DMS53 treated with DMSO at 0.1 percent for 48 hours (cell line): ENCODE measurements at regions not wholly inside any gene's neighbourhood (a gene's known extent, or its start where the extent isn't known, plus 50 kb on each side); places are given as distances from the start of the nearest gene placed in this dataset.
"Not testable (repeated sequence)": the region's sequence is repeated elsewhere in the genome, so short reads cannot be mapped to it uniquely, and the experiment has no call there.

Experiments
- DNase-seq: peaks from one replicate; lab custom pipeline; 2025; ENCODE audit not compliant: unreplicated experiment; lab: John Stamatoyannopoulos, UW

GRCh38 chr20:43404878-43405277 is 52.8 kb upstream of the SRSF6 start:
- no peak for DNase-seq

DNA sequence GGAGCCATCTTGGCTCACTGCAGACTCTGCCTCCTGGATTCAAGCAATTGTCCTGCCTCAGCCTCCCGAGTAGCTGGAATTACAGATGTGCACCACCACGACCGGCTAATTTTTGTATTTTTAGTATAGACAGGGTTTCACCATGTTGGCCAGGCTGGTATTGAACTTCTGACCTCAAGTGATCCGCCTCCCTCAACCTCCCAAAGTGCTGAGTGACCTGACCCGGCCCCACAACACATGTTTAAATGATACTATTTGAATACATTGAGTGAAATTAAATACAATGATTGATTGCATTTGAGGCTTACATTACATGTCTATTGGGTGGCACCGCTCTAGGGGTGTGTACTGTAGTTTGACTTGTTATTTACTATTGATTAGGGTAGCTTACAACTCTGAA is 56.8 kb upstream of the SRSF6 start:
- DNase-seq = not testable (repeated sequence)

GRCh38 chr20:43398676-43399324 is 58.9 kb upstream of the SRSF6 start:
- no peak for DNase-seq

GRCh38 chr20:43397147-43397546 is 60.5 kb upstream of the SRSF6 start:
- no peak for DNase-seq

GRCh38 chr20:43393052-43393451 is 64.6 kb upstream of the SRSF6 start:
- DNase-seq = no peak

DNA sequence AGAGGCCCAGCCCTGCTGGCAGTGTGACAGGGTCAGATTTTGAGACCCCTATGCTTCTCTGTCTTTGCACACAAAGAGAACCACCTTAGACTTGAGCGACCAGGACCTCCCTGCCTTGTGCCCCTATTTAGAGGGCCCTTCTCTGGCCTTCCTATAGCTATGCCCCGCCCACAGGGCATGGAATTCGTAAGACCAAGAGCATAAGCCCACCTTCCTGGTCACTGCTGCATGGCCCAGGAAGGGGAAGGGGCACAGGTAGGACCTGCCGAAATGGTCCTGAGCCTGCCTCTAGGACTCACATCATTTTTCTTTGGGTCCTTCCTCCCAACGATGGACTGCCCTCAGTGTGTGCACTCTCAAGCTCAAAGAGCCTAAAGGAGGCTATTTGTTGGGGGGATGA is 65.1 kb upstream of the SRSF6 start:
- DNase-seq = no peak

DNA sequence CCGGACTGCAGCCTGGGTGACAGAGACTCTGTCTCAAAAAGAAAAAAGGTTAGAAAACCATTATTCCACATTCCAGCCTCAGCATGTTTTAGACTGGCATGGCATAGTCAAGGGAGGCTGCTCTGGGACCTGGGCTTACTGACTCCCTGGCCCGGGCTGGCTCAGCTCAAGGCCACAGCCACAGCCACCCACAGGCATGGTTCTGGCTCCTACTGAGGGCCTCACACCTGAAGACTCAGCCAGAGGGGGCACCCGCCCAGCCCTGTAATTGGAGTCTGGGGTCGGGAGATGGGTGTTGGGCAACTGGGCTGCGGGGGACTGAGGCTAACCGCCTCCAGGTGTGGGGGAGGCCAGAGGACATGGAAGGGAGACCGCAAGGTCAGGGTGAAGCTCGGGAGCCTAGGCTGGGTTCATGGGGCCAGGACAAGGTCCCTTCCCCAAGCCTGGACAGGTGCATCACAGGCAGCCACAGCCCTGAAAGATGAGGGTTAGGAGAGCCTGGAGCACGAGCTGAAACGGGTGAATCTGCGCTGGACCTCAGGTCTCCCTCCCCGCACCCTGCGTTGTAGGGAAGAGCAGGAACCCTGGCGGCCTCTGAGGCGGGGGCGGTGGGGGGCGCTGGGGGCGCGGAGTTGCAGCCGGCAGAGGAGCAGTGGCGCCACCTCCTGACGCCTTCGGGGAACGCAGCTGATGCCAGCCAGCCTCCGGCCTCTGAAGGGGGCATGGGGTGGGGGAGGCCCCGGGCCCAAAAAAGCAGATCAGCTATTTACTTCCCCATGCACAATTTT is 67.7 kb upstream of the SRSF6 start:
- DNase-seq = no peak

DNA sequence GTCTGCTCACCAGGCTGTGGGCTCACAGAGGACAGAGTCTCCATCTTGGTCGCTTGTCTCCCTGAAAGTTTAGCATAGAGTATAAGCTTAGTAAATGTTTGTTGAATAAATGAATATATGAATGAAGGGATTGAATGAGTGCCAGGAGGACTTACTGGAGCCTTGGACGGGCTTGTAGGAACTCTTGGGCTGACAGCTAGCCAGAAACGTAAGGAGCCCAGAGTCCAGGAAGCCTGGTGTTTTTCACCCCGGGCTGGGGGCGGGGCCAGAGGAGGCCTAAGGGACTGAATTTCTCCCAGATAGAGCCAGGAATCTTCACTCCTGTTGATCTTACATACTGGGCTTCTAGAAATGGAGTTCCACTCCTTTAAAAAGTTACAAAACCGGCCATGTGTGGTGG is 68.5 kb upstream of the SRSF6 start:
- no peak for DNase-seq

GRCh38 chr20:43388268-43389002 is 69.3 kb upstream of the SRSF6 start:
- no peak for DNase-seq

DNA sequence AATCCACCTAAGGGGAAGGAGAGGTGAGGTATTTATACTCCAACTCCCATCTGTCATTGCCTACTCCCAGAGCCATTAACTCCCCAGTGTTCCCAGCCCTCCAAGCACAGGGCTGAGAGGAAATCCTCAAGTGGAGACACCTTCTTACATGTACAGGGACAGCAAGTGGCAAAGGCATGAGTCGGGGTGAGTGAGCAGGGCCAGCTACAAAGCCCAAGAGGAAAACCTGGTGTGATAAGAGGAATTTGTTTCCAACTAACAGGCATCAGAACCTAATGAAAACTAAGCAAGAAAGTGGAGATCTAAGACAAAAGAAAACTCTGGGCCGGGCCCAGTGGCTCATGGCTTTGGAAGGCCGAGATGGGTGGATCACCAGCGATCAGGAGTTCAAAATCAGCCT is 70.0 kb upstream of the SRSF6 start:
- DNase-seq = no peak

- DNase-seq = no peak
Observed at GRCh38 chr20:43386878-43387277, 70.8 kb upstream of the SRSF6 start.

- no peak for DNase-seq
Observed at GRCh38 chr20:43385914-43386313, 71.8 kb upstream of the SRSF6 start.

- DNase-seq = no peak
Observed at GRCh38 chr20:43384101-43384940, 73.4 kb upstream of the SRSF6 start.

DNA sequence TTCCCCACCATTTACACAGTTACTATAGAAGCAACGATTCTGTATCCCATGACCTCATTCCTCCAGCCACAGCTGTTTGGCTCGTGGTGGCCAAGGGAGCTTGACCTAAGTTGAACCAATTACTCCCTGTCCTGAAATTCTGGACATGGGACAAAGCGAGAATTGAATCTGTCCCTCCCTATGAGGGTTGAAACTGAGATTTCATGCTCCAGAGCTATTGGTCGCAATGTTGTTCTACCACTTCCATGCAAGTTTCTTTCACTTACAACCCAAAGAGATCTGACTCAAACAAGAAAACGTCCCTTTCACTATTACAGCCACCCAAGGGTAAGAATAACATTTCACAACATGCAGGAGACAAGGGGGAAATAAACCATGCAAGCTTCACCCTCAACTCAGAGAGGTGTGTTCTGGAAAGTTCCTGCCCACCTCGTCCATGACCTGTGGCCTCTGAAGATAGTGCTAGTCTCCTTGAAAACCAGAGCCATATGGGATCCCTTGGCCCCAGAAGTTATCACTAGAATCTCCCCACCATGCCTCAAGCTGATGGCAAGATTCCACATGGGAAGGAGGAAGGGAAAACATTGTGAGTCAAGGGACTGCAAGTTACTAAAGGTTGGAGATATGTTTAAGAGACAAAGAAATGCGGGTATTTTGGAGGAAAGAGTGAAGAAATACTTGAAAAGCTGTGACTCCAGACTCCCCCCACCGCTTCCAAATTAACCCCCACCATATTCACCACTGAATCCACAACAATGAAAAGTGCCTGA is 74.5 kb upstream of the SRSF6 start:
- no peak for DNase-seq

- not testable (repeated sequence) for DNase-seq
Observed at GRCh38 chr20:43382135-43382534, 75.6 kb upstream of the SRSF6 start.

- DNase-seq = not testable (repeated sequence)
Observed at GRCh38 chr20:43381533-43381932, 76.2 kb upstream of the SRSF6 start.

GRCh38 chr20:43379239-43379917 is 78.3 kb upstream of the SRSF6 start:
- no peak for DNase-seq

GRCh38 chr20:43376831-43377230 is 80.9 kb upstream of the SRSF6 start:
- no peak for DNase-seq

- DNase-seq = no peak
Observed at GRCh38 chr20:43375591-43375990, 82.1 kb upstream of the SRSF6 start.

- no peak for DNase-seq
Observed at GRCh38 chr20:43372051-43372450, 85.6 kb upstream of the SRSF6 start.
